ENCODE measurements at regions not wholly inside any gene's neighbourhood (a gene's known extent, or its start where the extent isn't known, plus 50 kb on each side); places are given as distances from the start of the nearest gene placed in this dataset.
"Not testable (repeated sequence)": the region's sequence is repeated elsewhere in the genome, so short reads cannot be mapped to it uniquely, and the experiment has no call there.

DNA sequence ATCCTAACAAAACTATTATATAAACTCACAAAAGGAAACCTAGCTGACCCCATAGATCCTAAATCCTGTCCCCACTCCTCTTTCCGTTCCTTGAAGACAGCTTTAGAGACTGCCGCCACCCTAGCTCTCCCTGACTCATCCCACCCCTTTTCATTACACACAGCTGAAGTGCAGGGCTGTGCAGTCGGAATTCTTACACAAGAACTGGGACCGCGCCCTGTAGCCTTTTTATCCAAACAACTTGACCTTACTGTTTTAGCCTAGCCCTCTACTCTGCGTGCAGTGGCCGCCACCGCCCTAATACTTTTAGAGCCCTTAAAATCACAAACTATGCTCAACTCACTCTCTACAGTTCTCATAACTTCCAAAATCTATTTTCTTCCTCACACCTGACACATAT is 264.0 kb downstream of the SMARCA2 start:
- DNase-seq, result not testable (repeated sequence)

DNA sequence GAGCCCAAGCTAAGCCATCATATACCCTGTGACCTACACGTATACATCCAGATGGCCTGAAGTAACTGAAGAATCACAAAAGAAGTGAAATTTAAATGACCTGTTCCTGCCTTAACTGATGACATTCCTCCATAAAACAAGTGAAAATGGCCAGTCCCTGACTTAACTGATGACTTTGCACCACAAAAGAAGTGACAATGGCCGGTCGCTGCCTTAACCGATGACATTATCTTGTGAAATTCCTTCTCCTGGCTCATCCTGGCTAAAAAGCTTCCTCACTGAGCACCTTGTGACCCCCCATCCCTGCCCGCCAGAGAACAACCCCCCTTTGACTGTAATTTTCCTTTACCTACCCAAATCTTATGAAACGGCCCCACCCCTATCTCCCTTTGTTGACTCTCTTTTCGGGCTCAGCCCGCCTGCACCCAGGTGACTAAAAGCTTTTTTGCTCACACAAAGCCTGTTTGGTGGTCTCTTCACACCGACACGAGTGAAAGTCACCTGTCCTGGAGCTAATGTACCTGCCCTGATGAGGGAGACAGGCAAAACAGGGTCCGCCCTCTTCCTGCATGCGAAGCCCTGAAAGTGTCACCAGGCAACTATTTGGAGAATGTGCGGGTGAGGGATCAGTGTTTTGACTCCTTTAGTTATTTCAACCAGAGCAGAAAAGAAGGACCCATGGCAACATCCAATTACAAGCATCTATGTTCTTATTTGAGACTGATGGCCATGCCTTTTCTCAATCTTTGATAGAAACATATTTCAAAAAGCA is 266.1 kb downstream of the SMARCA2 start:
- DNase-seq, result no peak

DNA sequence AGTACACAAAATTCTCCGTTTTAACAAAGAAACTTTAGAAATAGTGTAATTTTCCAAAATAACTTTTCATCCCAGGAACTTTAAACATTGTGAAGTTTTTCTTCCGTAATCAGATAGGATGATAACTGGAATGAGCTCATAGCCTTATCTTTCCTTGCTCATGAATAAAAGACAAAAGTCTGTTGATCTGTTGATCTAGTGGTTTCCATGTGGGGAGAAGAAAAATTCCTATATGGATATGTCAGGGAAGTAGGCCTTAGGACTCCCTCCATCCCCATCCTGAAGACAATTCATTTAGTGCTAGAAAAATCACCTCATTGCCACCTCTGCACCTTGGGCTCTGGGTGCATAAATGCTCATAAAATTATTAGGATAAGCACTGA is 266.6 kb downstream of the SMARCA2 start:
- DNase-seq, result no peak

DNA sequence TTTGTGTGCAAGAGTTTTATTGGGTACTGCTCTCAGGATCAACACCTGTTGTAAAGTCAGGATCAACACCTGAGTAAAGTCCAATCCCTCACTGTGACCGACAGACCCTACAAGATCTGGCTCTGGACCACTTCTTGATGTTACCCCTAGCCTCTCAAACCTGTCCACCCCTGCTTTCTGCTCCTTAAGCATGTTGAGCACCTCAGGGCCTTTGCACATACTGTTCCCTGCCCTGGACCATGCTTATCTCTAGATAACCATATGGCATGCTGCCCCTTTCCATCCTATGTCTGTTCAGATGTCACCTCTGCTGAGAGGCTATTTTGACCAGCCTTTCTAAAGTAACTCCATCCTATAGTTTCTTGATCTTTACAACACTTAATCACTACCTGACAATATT is 269.6 kb downstream of the SMARCA2 start:
- no peak for DNase-seq

DNA sequence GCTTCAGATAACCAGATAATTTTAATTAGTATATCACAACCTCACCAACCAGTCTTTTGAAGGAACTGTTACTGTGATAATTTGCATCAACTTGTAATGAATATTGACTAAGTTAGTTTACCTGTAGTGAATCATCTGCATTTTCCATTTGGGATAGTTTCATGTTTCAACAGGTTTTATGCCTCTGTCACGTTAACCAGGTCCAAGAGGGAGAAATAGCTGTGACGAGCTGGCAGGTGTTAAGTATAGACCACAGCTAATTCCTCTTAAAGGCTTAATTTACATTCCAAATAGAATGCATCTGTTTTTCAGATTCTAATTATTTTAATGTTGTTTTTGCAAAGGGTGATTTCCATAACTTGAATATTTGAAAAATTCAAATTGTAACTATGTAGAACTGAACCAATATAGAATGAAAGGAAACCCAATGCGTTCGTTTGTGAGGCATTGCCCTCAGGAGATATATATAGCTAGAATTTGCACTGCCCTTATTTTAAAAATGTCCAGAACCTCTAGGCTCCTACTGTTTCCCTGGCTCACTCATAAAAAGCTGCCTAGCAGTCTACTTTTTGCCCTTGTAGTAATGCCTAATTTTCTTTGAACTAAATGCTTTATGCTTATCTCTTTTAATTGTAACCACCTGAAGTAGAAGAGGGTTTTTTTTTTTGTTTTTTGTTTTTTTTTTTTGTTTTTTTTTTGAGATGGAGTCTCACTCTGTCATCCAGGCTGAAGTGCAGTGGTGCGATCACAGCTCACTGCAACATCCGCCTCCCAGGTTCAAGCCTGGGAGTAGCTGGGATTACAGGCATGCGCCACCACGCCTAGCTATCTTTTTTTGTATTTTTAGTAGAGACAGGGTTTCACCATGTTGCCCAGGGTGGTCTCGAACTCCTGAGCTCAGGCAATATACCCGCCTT is 270.5 kb downstream of the SMARCA2 start:
- no peak for DNase-seq

DNA sequence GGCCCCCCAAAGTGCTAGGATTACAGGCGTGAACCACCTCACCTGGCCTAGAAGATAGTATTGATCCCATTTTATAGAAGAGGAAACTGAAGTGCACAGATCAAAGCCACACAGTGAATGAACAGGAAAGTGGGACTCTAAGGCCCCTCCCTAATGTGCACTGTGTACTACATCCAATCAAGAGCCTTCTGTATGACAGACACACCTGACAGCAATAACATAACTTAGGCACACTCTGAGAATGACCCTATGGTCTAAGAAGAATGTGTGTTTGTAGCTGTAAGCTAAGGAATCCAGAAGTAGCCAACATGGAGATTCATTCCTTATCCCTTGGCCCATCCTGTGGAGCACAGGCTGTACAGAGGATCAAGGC is 271.2 kb downstream of the SMARCA2 start:
- no peak for DNase-seq

DNA sequence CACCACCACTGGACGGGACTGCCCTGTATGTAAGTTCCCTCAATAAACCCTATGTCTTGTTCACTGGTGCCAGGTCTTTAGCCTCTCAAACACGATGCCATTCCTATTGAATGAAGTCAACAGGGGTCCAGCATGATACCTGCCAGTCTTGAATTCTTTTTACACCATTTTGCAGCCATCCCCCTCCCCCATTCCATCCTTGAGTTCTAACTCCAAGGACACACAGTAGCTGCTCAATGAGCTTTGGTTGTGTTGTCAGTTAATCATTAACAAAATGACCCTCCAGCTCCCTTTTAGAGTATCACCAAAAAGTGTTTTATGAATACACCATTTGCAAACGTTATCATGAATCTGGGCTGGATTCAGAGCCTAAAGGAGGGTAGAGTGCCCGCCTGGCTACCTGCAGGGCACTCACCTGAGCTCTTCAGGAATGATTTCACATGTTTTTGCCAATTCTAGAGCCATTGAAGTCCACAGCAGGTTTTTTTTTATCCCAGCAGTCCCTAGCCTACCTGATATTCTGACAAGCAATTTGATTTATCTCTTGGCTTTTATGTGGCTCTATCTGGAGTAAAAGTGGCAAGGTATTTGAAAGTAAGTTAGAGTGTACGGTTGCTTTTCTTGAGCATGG is 271.8 kb downstream of the SMARCA2 start:
- DNase-seq, result no peak

DNA sequence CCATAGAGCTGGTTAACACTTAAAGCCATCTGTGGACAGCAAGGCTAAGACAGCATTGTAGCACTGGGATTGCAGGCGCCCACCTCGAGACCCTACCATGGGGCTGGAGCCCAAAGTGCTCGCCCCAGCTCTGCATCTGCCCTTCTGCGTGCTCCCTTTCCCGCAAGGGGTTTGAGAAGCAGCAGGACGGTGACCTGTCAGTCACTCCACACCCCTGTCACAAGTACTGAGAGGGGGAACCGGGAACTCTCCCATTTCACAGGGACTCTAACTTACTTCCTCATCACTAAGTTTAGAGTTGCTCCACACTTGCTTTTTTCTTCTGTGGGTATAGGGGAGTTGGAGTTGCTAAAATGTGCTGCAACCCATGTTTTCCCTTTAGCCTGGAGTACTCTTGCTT is 273.2 kb downstream of the SMARCA2 start:
- peak in 1 of 3 donors; percentile 20 for DNase-seq

DNA sequence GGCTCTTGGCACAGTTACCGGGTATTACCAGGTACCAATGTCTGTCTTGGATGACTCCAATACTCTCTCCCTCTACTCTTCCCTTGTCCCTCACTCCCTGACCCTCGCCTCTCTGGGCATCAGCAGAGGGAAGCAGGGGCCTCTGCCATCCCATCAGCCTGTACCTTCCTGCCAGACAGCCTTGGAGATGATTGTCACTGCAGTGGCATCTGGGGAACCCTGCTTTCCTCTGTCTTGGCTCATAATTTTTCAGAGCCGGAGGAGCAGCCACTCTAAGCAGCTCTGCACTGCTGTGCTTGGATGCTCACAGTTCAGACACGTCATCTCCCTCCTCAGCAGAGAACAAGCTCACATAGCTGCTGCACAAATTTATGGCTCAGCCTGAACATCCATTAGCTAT is 274.1 kb downstream of the SMARCA2 start:
- DNase-seq, result no peak

DNA sequence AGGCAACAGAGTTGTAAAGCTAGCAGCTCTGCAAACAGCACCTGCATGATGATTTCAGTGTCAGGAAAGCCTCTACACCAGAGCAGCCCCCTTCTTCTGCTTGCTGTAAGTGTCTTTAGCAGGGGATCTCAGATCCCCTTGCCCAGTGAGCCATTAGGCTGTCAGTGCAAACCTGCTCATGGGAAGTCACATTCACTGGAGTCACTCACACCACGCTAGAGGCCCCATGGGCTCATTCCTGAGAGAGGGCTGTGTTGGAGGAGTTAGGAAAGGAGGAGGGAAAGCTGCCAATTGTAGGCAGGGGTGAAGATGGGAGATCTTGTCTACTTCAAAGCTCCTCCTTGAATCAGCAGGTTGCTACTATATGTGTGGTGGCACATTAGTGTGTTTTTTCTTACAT is 275.2 kb downstream of the SMARCA2 start:
- DNase-seq, result no peak

DNA sequence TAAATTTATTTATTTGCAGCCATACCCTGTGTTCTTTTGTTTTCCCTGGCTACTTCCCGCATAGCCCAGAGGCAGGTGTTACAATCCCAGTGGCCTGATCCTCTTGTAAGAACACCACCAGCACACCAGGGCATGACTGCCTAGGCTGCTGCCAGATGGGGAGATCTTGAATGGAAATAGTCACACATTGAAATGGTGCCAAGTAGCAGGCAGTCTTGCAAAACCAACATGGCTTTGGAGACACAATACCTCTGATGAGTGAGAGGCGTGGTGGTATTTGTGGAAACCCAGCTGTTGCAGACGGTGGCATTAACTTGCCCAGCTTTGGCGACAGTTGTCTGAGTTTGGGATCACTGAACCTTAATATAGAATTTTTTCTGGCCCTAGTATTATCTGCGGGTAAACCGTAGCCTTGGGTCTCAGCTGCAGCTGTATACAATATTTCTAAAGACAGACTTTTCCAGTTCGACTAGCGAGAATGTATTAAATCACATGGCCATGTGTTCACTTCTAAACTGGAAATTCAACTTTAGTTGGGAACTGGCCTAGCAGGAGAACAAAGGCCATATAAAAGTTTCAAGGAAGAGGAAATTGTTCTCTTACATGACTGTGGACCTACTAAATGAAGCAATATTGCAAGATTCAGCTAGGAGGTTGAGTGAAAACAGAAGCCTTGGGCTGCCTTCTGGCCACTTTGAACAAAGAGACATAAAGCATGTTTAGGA is 277.0 kb downstream of the SMARCA2 start:
- no peak for DNase-seq

DNA sequence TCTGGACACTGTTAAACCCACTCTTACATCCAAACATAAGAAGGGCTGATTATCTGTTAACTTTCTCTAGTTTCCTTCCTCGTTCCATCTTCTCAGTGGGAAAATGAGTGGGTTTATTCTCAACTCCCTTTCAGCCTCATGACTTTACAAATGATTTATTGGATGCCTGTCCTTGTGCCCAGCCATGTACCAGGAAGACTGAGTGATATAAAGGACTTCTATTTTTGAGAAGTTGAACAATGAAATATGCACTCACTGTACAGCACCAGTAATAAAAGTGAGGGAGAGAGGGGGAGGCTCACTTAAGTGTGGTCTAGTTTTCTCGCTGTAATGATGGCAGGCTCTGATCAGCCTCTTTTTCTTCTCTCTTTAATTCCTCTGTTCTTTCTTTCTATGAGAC is 277.6 kb downstream of the SMARCA2 start:
- no peak for DNase-seq

DNA sequence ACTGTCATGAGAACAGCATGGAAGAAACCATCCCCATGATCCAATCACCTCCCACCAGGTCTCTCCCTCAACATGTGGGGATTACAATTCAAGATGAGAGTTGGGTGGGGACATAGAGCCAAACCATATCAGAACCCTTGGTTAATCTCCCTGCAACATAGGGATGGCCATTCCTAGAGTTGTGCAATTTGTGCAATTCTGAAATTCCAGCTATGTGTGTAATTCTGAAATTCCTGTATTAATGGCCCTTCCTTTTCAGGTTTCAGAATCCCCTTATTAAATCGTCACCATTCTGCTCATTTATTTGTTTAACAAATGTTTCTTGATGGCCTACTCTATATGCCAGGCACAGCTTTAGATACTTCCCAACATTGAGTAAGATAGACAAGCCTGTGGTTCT is 282.6 kb downstream of the SMARCA2 start:
- no peak for DNase-seq

DNA sequence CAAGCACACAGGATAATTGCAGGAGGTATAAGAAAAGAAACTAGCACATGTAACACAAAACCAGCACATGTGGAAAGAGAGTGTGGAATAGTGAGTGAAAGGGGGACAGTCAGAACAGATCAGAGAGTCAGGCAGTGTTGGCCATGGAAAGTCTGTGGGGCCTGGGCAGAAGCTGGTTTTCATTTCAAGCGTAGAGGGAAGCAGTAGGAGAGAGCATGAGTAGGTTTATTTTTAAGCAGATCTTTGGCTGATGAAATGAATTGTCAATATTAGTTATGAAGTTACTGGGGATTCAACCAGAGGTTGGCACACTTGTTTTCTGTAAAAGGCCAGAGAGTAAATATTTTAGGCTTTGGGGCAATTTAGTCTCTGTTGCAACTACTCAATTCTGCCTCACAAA is 283.1 kb downstream of the SMARCA2 start:
- no peak for DNase-seq

DNA sequence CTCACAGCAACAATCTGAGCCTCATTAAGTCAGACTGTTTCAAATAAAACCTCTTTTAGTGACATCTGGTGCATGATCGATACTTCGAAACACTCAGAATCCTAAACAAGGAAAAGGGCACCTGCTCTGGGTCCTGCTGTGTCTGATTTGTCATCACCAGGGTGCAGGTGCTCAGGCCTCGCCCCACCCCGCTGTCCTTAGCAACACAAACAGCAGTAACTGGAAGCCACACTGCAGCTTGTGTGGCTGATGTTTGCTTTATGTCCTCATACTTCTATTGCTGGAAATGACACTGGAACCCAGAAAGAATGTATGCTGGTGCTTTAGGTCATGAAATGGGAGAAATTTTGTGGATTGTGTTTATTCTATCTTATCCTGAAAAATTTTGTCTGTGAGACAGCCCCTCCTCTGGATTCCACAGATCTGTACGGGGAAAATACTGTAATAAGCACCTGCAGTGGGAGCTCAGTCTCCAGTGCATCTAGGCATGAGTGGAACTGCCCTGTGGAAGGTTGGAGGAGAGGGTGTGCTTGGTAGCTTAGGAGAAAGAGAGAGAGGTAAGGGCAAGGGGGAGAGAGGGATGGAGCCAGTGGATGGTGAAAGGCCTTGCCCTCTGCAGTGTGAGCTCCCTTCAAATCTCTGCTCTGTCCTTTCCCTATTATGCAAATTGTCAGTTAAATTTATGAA is 284.2 kb downstream of the SMARCA2 start:
- DNase-seq, result no peak

DNA sequence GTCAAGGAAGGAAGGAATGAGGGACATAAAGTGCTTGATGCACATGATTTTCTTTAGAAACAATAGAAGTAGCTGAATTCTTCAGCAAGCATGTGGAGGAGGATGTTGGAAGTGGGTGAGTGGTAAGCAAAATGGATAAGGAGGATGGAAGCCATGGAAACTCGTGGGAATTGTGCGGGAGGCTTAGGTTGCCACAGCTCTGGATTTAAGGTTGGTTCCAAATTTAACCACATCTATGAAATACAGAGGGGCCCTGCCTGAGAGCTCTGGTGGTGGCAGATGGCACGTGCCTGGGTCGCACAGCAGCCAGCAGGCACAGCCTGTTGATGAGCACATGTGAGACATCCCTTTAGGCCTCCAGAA is 284.7 kb downstream of the SMARCA2 start:
- no peak for DNase-seq

DNA sequence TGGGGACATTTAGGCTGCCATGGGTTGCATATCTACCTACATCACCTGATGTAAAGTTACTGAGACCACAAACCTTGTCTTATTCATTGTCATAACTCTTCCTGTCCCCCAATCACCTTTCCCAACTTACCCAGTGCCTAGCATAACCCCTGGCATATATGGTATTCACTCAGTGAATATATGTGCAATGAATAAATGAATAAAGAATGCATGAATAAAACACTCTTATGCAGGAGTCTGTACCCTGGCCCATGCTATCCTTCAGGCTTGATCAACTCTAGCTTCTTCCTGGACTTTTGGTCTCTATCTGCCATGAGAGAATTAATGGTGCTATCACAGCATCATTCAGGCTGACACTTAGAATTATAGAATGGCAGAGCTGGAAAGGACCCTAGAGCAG is 285.2 kb downstream of the SMARCA2 start:
- DNase-seq, result no peak

DNA sequence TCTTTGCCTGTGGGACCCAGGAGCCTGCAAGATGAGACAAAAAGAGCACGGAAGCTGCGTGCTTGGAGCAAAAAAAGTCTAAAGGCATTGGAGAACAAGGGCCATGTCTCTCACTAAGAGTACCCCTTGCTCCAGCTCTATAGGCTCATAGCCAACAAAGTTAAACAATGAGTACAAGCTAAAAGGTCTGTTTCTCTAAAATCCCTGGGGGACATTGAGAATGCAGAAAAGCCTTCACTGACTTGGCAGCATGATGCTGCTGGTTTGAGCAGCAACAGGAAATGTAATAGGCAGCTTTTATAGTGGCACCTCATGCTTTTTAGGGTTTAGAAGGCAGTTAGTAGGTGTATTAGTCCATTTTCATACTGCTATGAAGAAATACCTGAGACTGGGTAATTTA is 287.5 kb downstream of the SMARCA2 start:
- DNase-seq, result no peak

DNA sequence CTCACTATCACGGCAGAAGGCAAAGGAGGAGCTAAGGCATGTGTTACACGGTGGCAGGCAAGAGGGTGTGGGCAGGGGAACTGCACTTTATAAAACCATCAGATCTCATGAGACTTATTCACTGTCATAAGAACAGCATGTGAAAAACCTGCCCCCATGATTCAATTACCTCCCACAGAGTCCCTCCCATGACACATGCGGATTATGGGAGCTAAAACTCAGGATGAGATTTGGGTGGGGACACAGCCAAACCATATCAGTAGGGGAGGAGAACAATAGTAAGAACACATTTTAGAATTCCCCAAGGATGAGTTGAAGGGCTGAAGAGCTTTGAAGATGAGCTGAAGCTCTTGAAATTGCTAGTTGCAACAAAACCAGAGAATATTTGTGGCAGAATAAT is 287.9 kb downstream of the SMARCA2 start:
- DNase-seq, result no peak

DNA sequence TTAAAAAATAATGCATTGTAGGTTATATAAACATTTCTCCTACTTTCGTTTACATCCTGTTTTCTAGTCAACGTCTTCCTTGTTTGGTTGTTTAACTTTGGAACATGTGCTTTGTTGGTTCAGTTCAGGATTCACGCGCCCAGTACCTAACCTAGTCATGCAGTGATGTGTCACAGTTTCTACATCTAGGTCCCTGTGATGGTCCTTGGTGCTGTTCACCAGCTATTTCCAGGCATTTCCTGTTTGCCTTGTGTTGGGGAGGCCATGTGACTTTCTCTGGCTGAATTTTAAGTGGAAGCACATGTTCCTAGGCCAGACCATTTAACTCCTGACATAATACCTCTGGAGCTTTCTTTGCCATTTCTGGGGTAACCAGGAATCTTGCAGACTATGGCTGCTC is 292.3 kb downstream of the SMARCA2 start:
- DNase-seq, result no peak

DNA sequence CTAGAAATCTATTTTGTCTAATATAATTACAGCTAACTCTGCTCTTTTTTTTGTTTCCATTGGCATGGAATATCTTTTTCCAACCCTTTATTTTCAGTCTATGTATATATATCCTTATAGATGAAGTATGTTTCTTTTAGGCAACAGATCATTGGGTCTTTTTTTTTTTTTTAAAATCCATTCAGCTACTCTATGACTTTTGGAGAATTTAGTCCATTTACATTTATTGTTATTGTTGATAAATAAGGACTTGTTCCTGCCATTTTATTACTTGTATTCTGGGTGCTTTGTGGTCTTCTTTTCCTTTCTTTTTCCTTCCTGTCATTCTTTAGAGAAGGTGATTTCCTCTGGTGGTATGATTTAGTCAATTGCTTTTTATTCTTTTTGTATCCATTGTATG is 296.8 kb downstream of the SMARCA2 start:
- DNase-seq, result no peak

DNA sequence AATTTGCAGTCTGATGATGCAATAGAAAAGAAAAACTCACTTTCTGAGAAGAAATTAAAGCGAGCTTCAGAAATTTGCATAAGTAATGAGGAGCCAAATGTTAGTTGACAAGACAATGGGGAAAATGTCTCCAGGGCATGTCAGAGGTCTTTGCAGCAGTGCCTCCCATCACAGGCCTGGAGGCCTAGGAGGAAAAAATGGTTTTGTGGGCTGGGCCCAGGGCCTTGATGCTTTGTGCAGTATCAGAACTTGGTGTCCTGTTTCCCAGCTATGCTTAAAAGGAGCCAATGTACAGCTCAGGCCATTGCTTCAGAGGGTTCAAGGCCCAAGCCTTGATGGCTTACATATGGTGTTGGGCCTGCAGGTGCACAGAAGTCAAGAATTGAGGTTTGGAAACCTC is 298.4 kb downstream of the SMARCA2 start:
- no peak for DNase-seq

DNA sequence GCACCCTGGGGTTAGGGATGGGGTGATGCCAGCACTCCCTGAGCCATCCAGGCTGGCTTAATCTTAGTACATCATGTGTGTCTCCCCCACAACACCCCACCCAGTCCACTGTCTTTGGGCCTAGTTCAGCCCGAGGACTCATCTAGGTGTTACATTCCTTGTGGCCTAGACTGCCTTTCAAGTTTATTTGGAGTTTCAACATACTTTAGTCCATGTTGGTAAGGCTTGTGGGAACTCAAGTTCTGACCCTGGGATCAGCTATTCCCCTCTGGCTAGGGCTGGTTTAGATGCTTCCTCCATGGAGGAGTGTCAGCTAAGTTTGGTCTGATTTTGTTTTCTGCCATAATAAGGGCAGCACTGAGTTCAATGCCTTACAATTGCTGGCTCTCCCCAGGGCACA is 302.4 kb downstream of the SMARCA2 start:
- DNase-seq, result no peak
